ENCODE measurements at regions not wholly inside any gene's neighbourhood (a gene's known extent, or its start where the extent isn't known, plus 50 kb on each side); places are given as distances from the start of the nearest gene placed in this dataset.
A peak's percentile ranks its signal among the peaks of the same experiment; 100 is the strongest.

DNA sequence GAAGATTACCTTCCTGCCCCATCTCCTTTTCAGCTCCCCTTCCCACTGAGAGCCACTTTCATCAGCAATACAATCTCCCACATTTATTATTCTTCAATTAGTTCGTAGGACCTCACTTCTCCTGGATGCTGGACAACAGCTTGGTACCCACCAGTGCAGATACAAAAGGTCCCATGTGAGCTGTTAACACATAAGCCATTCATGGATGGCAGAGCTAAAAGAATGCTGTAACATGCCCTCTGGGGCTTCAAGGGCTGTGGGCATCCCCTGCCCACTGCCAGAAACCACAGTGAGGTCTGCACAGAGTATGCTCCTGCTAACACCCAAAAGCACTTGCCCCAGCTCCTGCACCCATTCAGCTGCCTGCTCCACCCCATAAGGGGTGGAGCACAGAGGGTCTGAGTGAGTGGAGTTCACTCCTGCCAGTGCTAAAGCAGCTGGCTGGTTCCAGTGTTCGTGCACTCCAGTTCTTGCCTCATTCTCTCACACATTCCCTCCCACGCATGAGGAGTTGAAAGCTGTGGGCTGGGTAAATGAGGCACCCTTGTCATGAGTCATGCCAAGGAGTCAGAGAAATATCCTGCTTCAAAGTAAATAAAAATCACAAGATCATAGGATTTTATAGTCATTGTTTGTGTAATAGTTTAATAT, 305.9 kb upstream of the TMEFF2 start:
- H3K9ac ChIP-seq (ENCODE audit: low read length): no peak overlapping the region
- H3K27ac ChIP-seq (ENCODE audit: low read depth, low read length): no peak overlapping the region
- no peaks in the 10 kb centered on the region for H4K20me1 ChIP-seq (ENCODE audit: insufficient read depth)
- ChIA-PET POLR2A (no interaction called here), RAD21 (ENCODE audit: low non-redundant PET in 1 of 2, low total read pairs in 2 of 2, uncharacterized antibody in 2 of 2, unreplicated experiment in 2 of 2) (no interaction called here), CTCF (no interaction called here)
- H3K4me1 ChIP-seq (ENCODE audit: control insufficient read depth in 1 of 2, insufficient read depth in 2 of 2, low read length in 2 of 2): peaks cover 7 to 29% of the 10 kb centered on the region in 2 experiments
- no peaks in the 10 kb centered on the region for H3K9me3 ChIP-seq (ENCODE audit: control insufficient read depth in 1 of 2, insufficient read depth in 1 of 2, low read depth in 1 of 2, low read length in 2 of 2)
- DNase-seq (ENCODE audit: low read depth, low spot score): peak; percentile 66
- intact Hi-C loops (cut with micrococcal nuclease): no loop called here
- H3K36me3 ChIP-seq (ENCODE audit: control insufficient read depth in 1 of 2, insufficient read depth in 2 of 2, low read length in 2 of 2): no peaks in the 10 kb centered on the region
- ATAC-seq: peak; percentile 94
- peak overlapping the region; percentile 59 for H2AFZ ChIP-seq (ENCODE audit: low read depth, low read length, poor library complexity, severe bottlenecking)
- BruUV-seq (replicated peaks): no TSS peak
- no peaks in the 10 kb centered on the region; the same call in 1 of the 2 replicates for H3K9me2 ChIP-seq (ENCODE audit: insufficient read depth)
- peak overlapping the region in 1 of 2 experiments; percentile 15; a peak in 1 of 4 replicates for H3K4me3 ChIP-seq (replicated peaks in 1 of 2; ENCODE audit: low read depth in 1 of 2, low read length in 2 of 2)
- no peaks in the 10 kb centered on the region for H3K79me2 ChIP-seq (ENCODE audit: insufficient read depth, low read length)
- peak overlapping the region; percentile 63 for H3K4me2 ChIP-seq (ENCODE audit: low read length)
- H3K27me3 ChIP-seq (ENCODE audit: insufficient read depth, low read length): no peaks in the 10 kb centered on the region
- TF ChIP-seq, protein P1, sequence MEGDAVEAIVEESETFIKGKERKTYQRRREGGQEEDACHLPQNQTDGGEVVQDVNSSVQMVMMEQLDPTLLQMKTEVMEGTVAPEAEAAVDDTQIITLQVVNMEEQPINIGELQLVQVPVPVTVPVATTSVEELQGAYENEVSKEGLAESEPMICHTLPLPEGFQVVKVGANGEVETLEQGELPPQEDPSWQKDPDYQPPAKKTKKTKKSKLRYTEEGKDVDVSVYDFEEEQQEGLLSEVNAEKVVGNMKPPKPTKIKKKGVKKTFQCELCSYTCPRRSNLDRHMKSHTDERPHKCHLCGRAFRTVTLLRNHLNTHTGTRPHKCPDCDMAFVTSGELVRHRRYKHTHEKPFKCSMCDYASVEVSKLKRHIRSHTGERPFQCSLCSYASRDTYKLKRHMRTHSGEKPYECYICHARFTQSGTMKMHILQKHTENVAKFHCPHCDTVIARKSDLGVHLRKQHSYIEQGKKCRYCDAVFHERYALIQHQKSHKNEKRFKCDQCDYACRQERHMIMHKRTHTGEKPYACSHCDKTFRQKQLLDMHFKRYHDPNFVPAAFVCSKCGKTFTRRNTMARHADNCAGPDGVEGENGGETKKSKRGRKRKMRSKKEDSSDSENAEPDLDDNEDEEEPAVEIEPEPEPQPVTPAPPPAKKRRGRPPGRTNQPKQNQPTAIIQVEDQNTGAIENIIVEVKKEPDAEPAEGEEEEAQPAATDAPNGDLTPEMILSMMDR (IDR thresholded peaks at IDR 0.05 in 2 of 3, conservative IDR thresholded peaks at IDR 0.05 in 1 of 3; ENCODE audit: borderline replicate concordance in 1 of 3, insufficient read depth in 1 of 3, low read depth in 2 of 3, low read length in 2 of 3): no peak
- TF ChIP-seq ZFX (IDR thresholded peaks at IDR 0.05) (no peak), YY1 (IDR thresholded peaks at IDR 0.05; ENCODE audit: extremely low read depth, insufficient replicate concordance, low read depth, low read length) (no peak), CEBPB (IDR thresholded peaks at IDR 0.05; ENCODE audit: low read depth) (peak; percentile 70), TCF7L2 (IDR thresholded peaks at IDR 0.05; ENCODE audit: borderline replicate concordance, extremely low read depth, insufficient read depth, insufficient read length) (no peak), ELF1 (IDR thresholded peaks at IDR 0.05; ENCODE audit: borderline replicate concordance, low read depth) (no peak), POLR2A (IDR thresholded peaks at IDR 0.05; ENCODE audit: borderline replicate concordance, extremely low read depth, insufficient read depth, insufficient read length) (no peak), EGR1 (IDR thresholded peaks at IDR 0.05; ENCODE audit: low read depth) (peak; percentile 95), CBX3 (IDR thresholded peaks at IDR 0.05; ENCODE audit: low read depth) (peak; percentile 29; the same call in 1 of the 2 replicates), SP1 (IDR thresholded peaks at IDR 0.05; ENCODE audit: low read depth) (peak; percentile 51), SRF (IDR thresholded peaks at IDR 0.05; ENCODE audit: low read depth) (no peak), JUND (IDR thresholded peaks at IDR 0.05) (peak; percentile 47), ZNF274 (IDR thresholded peaks at IDR 0.05; ENCODE audit: low read depth, low read length) (no peak), RAD21 (IDR thresholded peaks at IDR 0.05; ENCODE audit: low read depth) (no peak), POLR2AphosphoS5 (IDR thresholded peaks at IDR 0.05; ENCODE audit: low read depth, low read length) (0 out of 2 replicates have a peak, but pooled peaks have one; percentile 20), EZH2phosphoT487 (IDR thresholded peaks at IDR 0.05; ENCODE audit: borderline replicate concordance) (no peak)
- TF ChIP-seq, protein P2, sequence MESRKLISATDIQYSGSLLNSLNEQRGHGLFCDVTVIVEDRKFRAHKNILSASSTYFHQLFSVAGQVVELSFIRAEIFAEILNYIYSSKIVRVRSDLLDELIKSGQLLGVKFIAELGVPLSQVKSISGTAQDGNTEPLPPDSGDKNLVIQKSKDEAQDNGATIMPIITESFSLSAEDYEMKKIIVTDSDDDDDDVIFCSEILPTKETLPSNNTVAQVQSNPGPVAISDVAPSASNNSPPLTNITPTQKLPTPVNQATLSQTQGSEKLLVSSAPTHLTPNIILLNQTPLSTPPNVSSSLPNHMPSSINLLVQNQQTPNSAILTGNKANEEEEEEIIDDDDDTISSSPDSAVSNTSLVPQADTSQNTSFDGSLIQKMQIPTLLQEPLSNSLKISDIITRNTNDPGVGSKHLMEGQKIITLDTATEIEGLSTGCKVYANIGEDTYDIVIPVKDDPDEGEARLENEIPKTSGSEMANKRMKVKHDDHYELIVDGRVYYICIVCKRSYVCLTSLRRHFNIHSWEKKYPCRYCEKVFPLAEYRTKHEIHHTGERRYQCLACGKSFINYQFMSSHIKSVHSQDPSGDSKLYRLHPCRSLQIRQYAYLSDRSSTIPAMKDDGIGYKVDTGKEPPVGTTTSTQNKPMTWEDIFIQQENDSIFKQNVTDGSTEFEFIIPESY (IDR thresholded peaks at IDR 0.05; ENCODE audit: extremely low read depth, insufficient replicate concordance, low read length): no peak
- TF ChIP-seq, protein P3, sequence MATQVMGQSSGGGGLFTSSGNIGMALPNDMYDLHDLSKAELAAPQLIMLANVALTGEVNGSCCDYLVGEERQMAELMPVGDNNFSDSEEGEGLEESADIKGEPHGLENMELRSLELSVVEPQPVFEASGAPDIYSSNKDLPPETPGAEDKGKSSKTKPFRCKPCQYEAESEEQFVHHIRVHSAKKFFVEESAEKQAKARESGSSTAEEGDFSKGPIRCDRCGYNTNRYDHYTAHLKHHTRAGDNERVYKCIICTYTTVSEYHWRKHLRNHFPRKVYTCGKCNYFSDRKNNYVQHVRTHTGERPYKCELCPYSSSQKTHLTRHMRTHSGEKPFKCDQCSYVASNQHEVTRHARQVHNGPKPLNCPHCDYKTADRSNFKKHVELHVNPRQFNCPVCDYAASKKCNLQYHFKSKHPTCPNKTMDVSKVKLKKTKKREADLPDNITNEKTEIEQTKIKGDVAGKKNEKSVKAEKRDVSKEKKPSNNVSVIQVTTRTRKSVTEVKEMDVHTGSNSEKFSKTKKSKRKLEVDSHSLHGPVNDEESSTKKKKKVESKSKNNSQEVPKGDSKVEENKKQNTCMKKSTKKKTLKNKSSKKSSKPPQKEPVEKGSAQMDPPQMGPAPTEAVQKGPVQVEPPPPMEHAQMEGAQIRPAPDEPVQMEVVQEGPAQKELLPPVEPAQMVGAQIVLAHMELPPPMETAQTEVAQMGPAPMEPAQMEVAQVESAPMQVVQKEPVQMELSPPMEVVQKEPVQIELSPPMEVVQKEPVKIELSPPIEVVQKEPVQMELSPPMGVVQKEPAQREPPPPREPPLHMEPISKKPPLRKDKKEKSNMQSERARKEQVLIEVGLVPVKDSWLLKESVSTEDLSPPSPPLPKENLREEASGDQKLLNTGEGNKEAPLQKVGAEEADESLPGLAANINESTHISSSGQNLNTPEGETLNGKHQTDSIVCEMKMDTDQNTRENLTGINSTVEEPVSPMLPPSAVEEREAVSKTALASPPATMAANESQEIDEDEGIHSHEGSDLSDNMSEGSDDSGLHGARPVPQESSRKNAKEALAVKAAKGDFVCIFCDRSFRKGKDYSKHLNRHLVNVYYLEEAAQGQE (IDR thresholded peaks at IDR 0.05; ENCODE audit: low read depth): no peak
- TF ChIP-seq, protein P4, sequence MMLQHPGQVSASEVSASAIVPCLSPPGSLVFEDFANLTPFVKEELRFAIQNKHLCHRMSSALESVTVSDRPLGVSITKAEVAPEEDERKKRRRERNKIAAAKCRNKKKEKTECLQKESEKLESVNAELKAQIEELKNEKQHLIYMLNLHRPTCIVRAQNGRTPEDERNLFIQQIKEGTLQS (IDR thresholded peaks at IDR 0.05): no peak
- TF ChIP-seq, protein P5, sequence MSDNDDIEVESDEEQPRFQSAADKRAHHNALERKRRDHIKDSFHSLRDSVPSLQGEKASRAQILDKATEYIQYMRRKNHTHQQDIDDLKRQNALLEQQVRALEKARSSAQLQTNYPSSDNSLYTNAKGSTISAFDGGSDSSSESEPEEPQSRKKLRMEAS (IDR thresholded peaks at IDR 0.05): peak; percentile 46

Measured in HCT116 (cell line).